GM12873 (cell line): ENCODE measurements at regions not wholly inside any gene's neighbourhood (a gene's known extent, or its start where the extent isn't known, plus 50 kb on each side); places are given as distances from the start of the nearest gene placed in this dataset.

ENCODE experiments used
- TF ChIP-seq, protein P1 (sequence below): IDR thresholded peaks from 2 replicates; pipeline ENCODE4 v1.5.1; 2012; ENCODE audit warnings: low read depth, mild to moderate bottlenecking, moderate library complexity, low read length, control low read depth; ENCODE audit not compliant: insufficient read depth; ENCODE audit errors: missing control alignments

DNA sequence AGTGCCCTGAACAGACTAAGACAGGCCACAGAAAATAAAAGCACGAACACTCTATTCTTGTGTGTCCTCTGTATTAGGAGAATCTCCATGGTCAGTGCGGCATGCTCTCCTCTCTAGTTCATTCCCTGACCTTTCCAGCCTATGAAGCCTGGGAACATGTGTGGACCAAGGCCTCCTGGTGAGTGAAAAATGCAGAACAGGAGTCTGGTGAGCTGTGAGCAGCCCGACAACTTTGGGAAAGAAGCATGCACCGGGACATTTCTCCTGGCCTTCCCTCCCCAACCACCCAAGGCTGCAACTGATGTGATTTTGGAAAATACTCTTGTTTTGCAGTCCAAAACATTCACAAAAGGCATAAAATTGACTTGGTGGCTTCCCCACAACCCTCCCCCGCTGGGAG lies 878.3 kb upstream of the ID2 start:
- TF ChIP-seq, protein P1, sequence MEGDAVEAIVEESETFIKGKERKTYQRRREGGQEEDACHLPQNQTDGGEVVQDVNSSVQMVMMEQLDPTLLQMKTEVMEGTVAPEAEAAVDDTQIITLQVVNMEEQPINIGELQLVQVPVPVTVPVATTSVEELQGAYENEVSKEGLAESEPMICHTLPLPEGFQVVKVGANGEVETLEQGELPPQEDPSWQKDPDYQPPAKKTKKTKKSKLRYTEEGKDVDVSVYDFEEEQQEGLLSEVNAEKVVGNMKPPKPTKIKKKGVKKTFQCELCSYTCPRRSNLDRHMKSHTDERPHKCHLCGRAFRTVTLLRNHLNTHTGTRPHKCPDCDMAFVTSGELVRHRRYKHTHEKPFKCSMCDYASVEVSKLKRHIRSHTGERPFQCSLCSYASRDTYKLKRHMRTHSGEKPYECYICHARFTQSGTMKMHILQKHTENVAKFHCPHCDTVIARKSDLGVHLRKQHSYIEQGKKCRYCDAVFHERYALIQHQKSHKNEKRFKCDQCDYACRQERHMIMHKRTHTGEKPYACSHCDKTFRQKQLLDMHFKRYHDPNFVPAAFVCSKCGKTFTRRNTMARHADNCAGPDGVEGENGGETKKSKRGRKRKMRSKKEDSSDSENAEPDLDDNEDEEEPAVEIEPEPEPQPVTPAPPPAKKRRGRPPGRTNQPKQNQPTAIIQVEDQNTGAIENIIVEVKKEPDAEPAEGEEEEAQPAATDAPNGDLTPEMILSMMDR, result no peak

DNA sequence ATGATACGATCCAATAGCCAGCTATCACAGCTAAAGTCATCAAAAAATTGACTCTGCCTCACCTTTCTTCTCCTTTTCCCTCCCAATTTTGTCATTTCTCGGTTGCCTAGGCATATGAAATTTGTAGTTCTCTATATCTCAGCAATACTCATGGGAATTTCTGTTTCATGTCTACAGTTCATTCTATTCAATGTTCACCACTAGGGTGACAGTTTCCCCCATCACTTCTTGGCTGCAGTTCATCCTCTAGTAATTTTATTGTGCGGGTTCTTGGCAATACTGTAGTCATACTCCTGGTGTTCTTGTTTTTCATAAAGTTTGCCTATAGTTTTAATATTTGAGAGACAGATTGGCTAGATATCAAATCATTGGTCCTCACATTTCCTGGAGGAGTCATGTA lies 872.2 kb upstream of the ID2 start:
- TF ChIP-seq, protein P1, result peak; percentile 2

DNA sequence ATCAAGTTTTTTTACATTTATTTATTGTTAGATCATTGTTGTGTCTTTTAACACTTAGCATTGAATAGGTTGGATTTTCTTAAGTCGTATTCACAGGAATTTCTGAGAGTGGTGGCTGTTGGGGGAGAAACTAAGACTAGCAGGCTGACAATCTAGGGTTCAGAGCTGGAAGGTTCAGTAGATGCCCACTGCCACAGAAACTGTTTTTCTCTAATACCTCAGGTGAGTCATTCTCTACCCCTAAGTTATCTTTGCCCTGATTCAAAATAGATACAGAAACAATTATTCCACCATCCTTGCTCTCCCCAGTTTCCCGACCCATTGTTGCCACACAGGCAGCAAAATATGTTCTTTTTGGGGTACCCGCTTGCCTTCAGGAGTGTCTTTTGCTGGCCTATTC lies 870.8 kb upstream of the ID2 start:
- TF ChIP-seq, protein P1, result no peak

DNA sequence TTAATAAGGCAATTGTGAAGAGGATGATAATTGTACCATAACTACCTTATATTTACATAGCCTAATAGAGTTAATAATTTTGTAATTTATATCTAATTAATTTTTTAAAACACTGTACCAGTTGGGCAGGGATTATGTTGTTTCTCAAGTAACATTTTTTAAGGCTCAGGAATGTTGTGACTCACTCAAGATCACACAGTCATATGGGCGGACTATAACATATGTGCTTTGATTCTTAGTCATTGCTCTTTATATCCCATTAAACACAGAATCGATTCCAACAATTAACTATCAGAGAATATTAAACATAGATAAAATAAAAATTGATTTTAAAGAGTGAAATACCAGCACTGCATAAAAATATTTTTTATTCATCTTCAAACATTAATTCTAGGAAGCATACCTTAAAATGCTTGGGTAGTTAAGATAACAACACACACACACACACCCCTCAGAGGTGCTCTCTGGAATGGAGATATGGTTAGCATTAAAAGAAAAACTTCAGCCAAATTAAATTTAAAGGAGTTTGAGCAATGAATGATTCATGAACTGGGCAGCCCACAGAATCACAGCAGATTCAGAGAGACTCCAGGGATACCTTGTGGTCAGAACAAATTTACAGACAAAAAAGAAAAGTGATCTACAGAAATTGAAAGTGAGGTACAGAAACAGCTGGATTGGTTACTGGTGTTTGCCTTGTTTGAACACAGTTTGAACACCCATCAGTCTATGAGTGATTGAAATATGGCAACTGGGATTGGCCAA lies 869.4 kb upstream of the ID2 start:
- TF ChIP-seq, protein P1, result no peak

DNA sequence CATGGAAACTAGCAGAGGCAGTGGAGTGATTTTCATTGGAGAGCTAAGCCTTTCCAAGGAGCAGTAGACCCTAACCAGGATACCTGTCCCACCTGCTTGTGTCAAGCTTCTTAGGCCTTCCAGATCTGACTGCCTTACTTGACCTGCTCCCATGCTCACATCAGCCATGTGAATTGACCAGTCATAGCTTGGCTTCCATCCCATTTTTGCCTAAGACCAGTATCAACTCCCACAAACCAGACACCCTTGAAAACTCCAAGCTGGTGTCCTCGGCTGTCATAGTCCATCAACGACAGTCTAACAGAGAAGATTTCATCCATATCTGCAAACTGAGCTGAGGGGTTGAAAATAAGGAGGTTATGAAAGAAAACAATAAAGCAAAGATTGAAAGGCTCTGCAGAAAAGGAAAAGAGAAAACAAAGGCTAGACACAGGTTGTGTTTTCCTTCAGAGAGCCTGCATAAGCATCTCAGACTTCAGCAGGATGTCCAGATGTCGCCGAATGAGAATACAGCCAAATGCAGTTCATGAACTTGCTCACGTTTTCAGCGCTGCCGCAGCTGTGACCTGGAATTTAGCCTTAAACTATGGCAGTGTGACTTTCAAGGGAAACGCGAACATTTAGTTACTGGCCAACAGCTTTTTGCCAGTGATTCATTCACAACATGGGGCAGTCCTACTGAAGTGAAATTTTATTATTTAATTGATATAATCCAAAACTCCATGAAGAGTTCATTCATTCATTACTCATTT lies 868.1 kb upstream of the ID2 start:
- TF ChIP-seq, protein P1, result no peak

DNA sequence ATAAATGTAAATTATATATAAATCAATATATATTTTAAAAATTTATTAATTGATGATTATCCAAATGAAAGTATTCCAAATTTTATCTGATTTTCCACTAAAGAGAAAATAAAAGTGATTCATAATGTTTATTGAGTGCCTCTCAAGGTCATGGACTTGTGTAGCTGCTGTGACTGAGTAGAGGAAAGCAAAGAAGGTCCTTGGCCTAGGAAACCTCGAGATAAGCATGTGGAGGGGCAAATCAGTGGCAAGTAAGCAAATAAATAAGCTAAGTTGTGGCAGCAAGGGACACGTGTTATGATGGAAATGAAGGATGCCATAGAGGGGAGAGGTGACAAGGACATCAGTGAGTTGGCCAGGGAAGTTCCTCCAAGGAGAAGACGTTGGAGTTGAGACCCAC lies 866.1 kb upstream of the ID2 start:
- TF ChIP-seq, protein P1, result no peak

DNA sequence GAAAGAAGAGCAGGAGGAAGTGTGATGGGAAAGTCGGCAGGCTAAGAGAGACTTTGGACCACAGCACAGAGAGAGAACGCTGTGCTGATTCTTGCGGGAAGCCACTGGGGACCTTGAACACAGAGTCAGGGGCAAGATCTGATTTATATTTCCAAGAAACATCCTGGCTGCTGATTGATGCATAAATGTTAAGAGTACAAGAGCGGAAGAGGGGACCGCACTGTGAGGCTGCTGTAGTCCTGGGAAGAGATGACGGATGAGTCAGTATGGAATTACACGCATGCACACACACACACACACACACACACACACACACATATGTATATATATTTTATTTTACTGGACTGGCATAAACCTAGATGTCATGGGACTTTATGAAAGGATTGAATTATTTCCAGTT lies 865.6 kb upstream of the ID2 start:
- TF ChIP-seq, protein P1, result no peak
